NCI-H2081 (cell line): ENCODE measurements at regions not wholly inside any gene's neighbourhood (a gene's known extent, or its start where the extent isn't known, plus 50 kb on each side); places are given as distances from the start of the nearest gene placed in this dataset.
"Not testable (repeated sequence)": the region's sequence is repeated elsewhere in the genome, so short reads cannot be mapped to it uniquely, and the experiment has no call there.

Source experiments
- DNase-seq, 2 experiments: peaks; one replicate each; lab custom pipeline; 2025; lab: John Stamatoyannopoulos, UW

GRCh38 chr3:182136008-182136910 is 424.5 kb downstream of the SOX2 start:
- peak; percentile 82 to 90 for DNase-seq

DNA sequence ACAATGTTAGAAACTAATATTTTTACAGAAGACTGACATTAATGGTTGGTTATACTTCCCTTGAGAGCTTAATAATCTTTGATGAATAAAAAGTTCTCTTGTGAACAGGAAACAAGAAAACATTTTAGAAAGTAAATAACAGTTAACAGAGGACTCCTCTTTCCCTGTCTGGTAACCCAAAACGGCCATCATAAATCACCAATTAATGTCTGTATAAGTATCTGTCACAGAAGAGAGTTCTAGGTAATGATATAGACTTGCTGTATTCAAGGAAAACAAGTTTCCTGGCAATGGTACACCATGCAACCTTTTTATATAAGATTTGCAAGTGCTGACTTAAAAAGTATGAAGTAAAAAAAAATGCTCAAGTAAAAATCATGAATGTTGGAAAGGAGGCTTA is 426.7 kb downstream of the SOX2 start:
- DNase-seq: no peak

DNA sequence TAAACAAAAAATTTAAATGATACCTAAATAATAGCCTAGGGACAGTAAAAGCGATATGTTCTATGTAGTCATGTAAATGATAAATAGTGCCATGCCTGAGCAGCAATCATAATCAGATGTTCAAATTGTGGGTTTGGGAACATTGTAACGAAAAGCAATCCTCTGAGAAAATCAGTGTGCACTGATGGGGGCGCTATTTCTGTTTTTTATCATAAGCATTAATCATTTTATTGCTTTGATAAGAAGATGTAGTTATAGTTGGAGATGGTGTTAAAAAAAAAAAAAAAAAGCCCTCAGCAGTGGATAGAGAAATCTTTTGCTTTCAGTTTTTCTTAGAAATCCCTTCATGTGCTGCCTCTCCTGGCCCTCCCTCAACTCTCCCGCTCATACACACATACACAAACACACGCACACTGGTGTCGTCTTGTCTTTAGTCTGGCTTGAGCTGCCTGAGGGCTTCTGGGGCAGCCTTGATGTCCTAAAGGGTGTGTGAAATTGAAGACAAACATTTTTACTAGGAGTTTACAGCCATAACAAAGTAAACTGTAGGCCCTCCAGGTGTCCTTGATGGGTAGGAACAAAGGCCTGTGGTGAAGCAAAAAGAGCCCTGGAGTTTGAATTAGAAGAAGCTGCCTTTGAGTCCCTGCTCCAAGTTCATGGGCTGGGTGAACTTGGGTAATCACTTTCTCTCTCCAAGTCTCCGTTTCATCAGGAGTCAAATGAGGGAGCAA is 428.1 kb downstream of the SOX2 start:
- peak; percentile 73 to 85 for DNase-seq

DNA sequence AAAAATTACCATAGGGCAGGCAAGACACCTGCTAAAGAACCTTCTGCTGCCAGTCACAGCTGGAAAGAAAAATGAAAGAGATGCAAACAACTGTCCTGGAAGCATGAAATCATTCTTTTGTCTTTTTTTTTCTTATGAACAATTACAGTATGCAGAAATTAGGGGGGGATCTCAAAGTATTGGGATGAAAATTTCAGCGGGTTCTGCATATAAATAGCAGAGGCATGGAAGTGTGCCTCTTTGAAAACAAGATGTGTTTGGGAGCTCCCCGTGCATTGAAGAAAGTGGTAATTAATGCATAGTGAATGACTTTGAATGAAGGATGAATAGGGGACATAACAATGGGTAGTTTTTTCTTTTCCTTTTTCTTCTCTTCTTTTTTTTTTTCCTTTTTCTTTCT is 431.2 kb downstream of the SOX2 start:
- DNase-seq: no peak

GRCh38 chr3:182143903-182144302 is 432.2 kb downstream of the SOX2 start:
- no peak for DNase-seq

- no peak for DNase-seq
These were observed 436.6 kb downstream of the SOX2 start for GRCh38 chr3:182148360-182148759.

DNA sequence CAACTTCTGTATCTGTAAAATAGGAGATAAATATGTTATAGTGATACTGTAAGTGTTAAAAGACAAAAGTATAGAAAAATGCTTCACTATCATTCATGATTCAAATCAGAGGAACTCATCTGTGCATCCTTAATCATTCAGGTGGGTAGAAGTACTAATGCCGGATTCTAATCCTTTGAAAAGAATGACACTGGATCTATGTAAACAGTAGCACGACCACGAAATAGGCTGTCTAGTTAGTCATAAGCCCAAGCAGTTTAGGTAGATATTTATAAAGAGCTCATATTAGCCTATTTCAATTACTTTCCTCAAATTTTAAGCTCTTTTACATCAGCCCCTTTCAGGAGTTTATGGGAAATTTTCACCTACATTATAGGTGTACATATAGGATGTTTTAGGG is 437.9 kb downstream of the SOX2 start:
- no peak for DNase-seq

- not testable (repeated sequence) for DNase-seq
These were observed 444.6 kb downstream of the SOX2 start for GRCh38 chr3:182156326-182156725.

DNA sequence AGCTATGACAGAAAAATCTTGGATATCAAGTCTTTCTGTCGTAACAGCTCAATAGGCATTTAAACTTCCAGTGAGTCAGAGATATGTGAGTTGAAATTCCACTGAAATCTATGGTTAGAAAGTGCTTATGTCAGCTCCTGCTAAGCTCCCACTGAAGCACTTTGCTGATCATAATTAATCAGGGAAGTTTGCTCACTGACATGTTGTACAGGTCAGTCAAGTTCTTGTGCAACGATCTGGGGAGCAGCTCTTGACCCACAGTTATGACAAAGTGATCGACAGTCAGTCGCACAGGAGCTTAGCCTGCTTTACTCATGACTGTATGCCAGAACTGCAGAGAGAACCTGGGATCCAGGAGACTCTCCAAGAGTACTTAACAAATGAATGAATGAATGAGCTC is 453.5 kb downstream of the SOX2 start:
- DNase-seq: no peak

DNA sequence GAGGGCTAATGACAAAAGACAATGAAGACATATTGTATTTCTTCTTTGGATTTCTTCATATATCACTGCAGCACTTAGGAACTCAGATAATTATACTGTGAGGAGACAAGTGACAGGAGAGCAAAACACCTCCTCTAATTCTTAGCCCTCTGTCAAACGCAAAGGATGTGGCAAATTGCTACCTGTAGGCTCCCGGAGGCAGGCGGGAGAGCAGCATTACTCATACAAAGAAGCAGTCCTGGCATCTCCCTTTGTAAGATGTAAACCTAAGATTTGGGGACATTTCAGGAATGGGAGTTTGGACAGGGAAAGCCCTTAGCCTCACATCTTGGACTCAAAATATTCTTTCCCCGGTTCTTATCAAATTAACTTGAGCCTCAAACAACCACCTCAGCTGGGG is 460.8 kb downstream of the SOX2 start:
- DNase-seq: no peak

DNA sequence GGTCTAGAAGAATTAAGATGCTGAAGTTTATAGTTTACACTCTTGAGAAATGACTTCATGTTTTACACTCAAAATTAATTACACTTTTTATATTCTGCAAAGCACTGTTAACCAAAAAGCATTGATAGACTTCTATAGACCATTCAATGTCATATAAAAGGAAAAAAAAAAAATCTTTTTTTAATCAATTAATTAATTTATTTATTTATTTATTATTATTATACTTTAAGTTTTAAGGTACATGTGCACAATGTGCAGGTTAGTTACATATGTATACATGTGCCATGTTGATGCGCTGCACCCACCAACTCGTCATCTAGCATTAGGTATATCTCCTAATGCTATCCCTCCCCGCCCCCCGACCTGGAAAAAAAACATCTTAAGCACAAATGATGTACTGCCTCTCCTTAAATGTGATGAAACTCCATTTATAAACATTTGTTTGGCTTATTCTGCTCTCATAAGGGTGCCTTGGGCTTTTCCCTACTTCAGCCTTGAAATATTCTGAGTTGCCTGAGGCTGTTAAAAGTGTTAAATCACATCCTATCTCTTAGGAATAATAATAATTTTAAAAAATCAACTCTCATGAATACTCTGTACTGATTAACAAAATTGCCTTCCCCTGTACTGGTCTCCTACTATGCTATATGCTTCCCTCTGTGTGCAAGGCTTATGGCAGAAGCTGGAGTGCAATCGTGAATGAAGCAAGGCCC is 466.9 kb downstream of the SOX2 start:
- no peak for DNase-seq

GRCh38 chr3:182179631-182180030 is 467.9 kb downstream of the SOX2 start:
- DNase-seq: no peak

GRCh38 chr3:182180654-182181385 is 469.1 kb downstream of the SOX2 start:
- no peak for DNase-seq

GRCh38 chr3:182182531-182182968 is 470.8 kb downstream of the SOX2 start:
- peak in 1 of 2 experiments; percentile 47 for DNase-seq

GRCh38 chr3:182183716-182184430 is 472.1 kb downstream of the SOX2 start:
- no peak for DNase-seq

- no peak for DNase-seq
These were observed 473.6 kb downstream of the SOX2 start for GRCh38 chr3:182185313-182185712.

GRCh38 chr3:182190056-182190455 is 478.3 kb downstream of the SOX2 start:
- DNase-seq: no peak

- DNase-seq: no peak
These were observed 486.6 kb downstream of the SOX2 start for GRCh38 chr3:182198345-182198744.

GRCh38 chr3:182201456-182202168 is 489.9 kb downstream of the SOX2 start:
- no peak for DNase-seq

- DNase-seq: peak; percentile 92 to 99
These were observed 500.9 kb downstream of the SOX2 start for GRCh38 chr3:182212479-182213076.
